ENCODE measurements at regions not wholly inside any gene's neighbourhood (a gene's known extent, or its start where the extent isn't known, plus 50 kb on each side); places are given as distances from the start of the nearest gene placed in this dataset.
"Not testable (repeated sequence)": the region's sequence is repeated elsewhere in the genome, so short reads cannot be mapped to it uniquely, and the experiment has no call there.

GRCh38 chr2:240238786-240239185 lies 98.3 kb upstream of the OTOS start:
- H3K27me3 ChIP-seq (ENCODE audit: control insufficient read depth, insufficient read depth, low read length): no peaks in the 10 kb centered on the region
- H3K4me1 ChIP-seq (ENCODE audit: control insufficient read depth, insufficient read depth, low read length): peaks cover 24% of the 10 kb centered on the region
- H3K4me3 ChIP-seq (ENCODE audit: low read length): no peak overlapping the region
- H3K4me2 ChIP-seq (ENCODE audit: low read length): no peak overlapping the region
- no peaks in the 10 kb centered on the region for H3K36me3 ChIP-seq (ENCODE audit: insufficient read depth, low read length)
- no peaks in the 10 kb centered on the region for H3K9me3 ChIP-seq (replicated peaks; ENCODE audit: low read length)
- no peak overlapping the region for H3K9ac ChIP-seq (ENCODE audit: low read depth, low read length)

GRCh38 chr2:240239325-240239724 lies 98.9 kb upstream of the OTOS start:
- no peaks in the 10 kb centered on the region for H3K9me3 ChIP-seq (replicated peaks; ENCODE audit: low read length)
- H3K4me1 ChIP-seq (ENCODE audit: control insufficient read depth, insufficient read depth, low read length): peaks cover 24% of the 10 kb centered on the region
- no peak overlapping the region for H3K4me3 ChIP-seq (ENCODE audit: low read length)
- no peaks in the 10 kb centered on the region for H3K27me3 ChIP-seq (ENCODE audit: control insufficient read depth, insufficient read depth, low read length)
- H3K9ac ChIP-seq (ENCODE audit: low read depth, low read length): no peak overlapping the region
- no peak overlapping the region for H3K4me2 ChIP-seq (ENCODE audit: low read length)
- H3K36me3 ChIP-seq (ENCODE audit: insufficient read depth, low read length): no peaks in the 10 kb centered on the region

GRCh38 chr2:240240017-240240734 lies 99.7 kb upstream of the OTOS start:
- no peak overlapping the region for H3K9ac ChIP-seq (ENCODE audit: low read depth, low read length)
- H3K4me3 ChIP-seq (ENCODE audit: low read length): no peak overlapping the region
- H3K9me3 ChIP-seq (replicated peaks; ENCODE audit: low read length): no peaks in the 10 kb centered on the region
- H3K36me3 ChIP-seq (ENCODE audit: insufficient read depth, low read length): no peaks in the 10 kb centered on the region
- no peak overlapping the region for H3K4me2 ChIP-seq (ENCODE audit: low read length)
- H3K4me1 ChIP-seq (ENCODE audit: control insufficient read depth, insufficient read depth, low read length): peaks cover 24% of the 10 kb centered on the region
- H3K27me3 ChIP-seq (ENCODE audit: control insufficient read depth, insufficient read depth, low read length): no peaks in the 10 kb centered on the region

GRCh38 chr2:240240781-240241180 lies 100.3 kb upstream of the OTOS start:
- no peaks in the 10 kb centered on the region for H3K36me3 ChIP-seq (ENCODE audit: insufficient read depth, low read length)
- no peaks in the 10 kb centered on the region for H3K9me3 ChIP-seq (replicated peaks; ENCODE audit: low read length)
- H3K9ac ChIP-seq (ENCODE audit: low read depth, low read length): no peak overlapping the region
- H3K4me3 ChIP-seq (ENCODE audit: low read length): no peak overlapping the region
- H3K27me3 ChIP-seq (ENCODE audit: control insufficient read depth, insufficient read depth, low read length): no peaks in the 10 kb centered on the region
- no peak overlapping the region for H3K4me2 ChIP-seq (ENCODE audit: low read length)
- peaks cover 28% of the 10 kb centered on the region for H3K4me1 ChIP-seq (ENCODE audit: control insufficient read depth, insufficient read depth, low read length)

GRCh38 chr2:240241572-240241971 lies 101.1 kb upstream of the OTOS start:
- H3K4me3 ChIP-seq (ENCODE audit: low read length): no peak overlapping the region
- H3K27me3 ChIP-seq (ENCODE audit: control insufficient read depth, insufficient read depth, low read length): no peaks in the 10 kb centered on the region
- peaks cover 26% of the 10 kb centered on the region for H3K4me1 ChIP-seq (ENCODE audit: control insufficient read depth, insufficient read depth, low read length)
- no peak overlapping the region for H3K9ac ChIP-seq (ENCODE audit: low read depth, low read length)
- no peaks in the 10 kb centered on the region for H3K36me3 ChIP-seq (ENCODE audit: insufficient read depth, low read length)
- H3K4me2 ChIP-seq (ENCODE audit: low read length): no peak overlapping the region
- no peaks in the 10 kb centered on the region for H3K9me3 ChIP-seq (replicated peaks; ENCODE audit: low read length)

GRCh38 chr2:240243049-240243448 lies 102.6 kb upstream of the OTOS start:
- H3K9ac ChIP-seq (ENCODE audit: low read depth, low read length); H3K4me3 ChIP-seq (ENCODE audit: low read length); H3K4me2 ChIP-seq (ENCODE audit: low read length); H3K9me3 ChIP-seq (replicated peaks; ENCODE audit: low read length); H3K36me3 ChIP-seq (ENCODE audit: insufficient read depth, low read length); H3K27me3 ChIP-seq (ENCODE audit: control insufficient read depth, insufficient read depth, low read length): not testable (repeated sequence)
- peaks cover 16% of the 10 kb centered on the region for H3K4me1 ChIP-seq (ENCODE audit: control insufficient read depth, insufficient read depth, low read length)

GRCh38 chr2:240244543-240244942 lies 104.1 kb upstream of the OTOS start:
- H3K9ac ChIP-seq (ENCODE audit: low read depth, low read length): no peak overlapping the region
- no peaks in the 10 kb centered on the region for H3K9me3 ChIP-seq (replicated peaks; ENCODE audit: low read length)
- H3K27me3 ChIP-seq (ENCODE audit: control insufficient read depth, insufficient read depth, low read length): no peaks in the 10 kb centered on the region
- peaks cover 9% of the 10 kb centered on the region for H3K4me1 ChIP-seq (ENCODE audit: control insufficient read depth, insufficient read depth, low read length)
- no peak overlapping the region for H3K4me2 ChIP-seq (ENCODE audit: low read length)
- no peak overlapping the region for H3K4me3 ChIP-seq (ENCODE audit: low read length)
- no peaks in the 10 kb centered on the region for H3K36me3 ChIP-seq (ENCODE audit: insufficient read depth, low read length)

GRCh38 chr2:240245184-240245583 lies 104.7 kb upstream of the OTOS start:
- Histone ChIP-seq H3K4me1 (ENCODE audit: control insufficient read depth, insufficient read depth, low read length) (peaks cover 15% of the 10 kb centered on the region), H3K4me3 (ENCODE audit: low read length) (no peak overlapping the region), H3K9me3 (replicated peaks; ENCODE audit: low read length) (no peaks in the 10 kb centered on the region), H3K27me3 (ENCODE audit: control insufficient read depth, insufficient read depth, low read length) (no peaks in the 10 kb centered on the region), H3K9ac (ENCODE audit: low read depth, low read length) (no peak overlapping the region), H3K36me3 (ENCODE audit: insufficient read depth, low read length) (no peaks in the 10 kb centered on the region), H3K4me2 (ENCODE audit: low read length) (peak overlapping the region; percentile 42)

- no peak overlapping the region for H3K4me3 ChIP-seq (ENCODE audit: low read length)
- no peak overlapping the region for H3K9ac ChIP-seq (ENCODE audit: low read depth, low read length)
- no peaks in the 10 kb centered on the region for H3K27me3 ChIP-seq (ENCODE audit: control insufficient read depth, insufficient read depth, low read length)
- H3K4me1 ChIP-seq (ENCODE audit: control insufficient read depth, insufficient read depth, low read length): peaks cover 20% of the 10 kb centered on the region
- no peaks in the 10 kb centered on the region for H3K36me3 ChIP-seq (ENCODE audit: insufficient read depth, low read length)
- H3K4me2 ChIP-seq (ENCODE audit: low read length): peak overlapping the region; percentile 42
- no peaks in the 10 kb centered on the region for H3K9me3 ChIP-seq (replicated peaks; ENCODE audit: low read length)
Measured at GRCh38 chr2:240245706-240246105, 105.2 kb upstream of the OTOS start.

GRCh38 chr2:240246173-240246820 lies 105.8 kb upstream of the OTOS start:
- Histone ChIP-seq H3K27me3 (ENCODE audit: control insufficient read depth, insufficient read depth, low read length) (no peaks in the 10 kb centered on the region), H3K4me2 (ENCODE audit: low read length) (peak overlapping the region; percentile 21), H3K9ac (ENCODE audit: low read depth, low read length) (no peak overlapping the region), H3K36me3 (ENCODE audit: insufficient read depth, low read length) (no peaks in the 10 kb centered on the region), H3K4me3 (ENCODE audit: low read length) (no peak overlapping the region), H3K9me3 (replicated peaks; ENCODE audit: low read length) (no peaks in the 10 kb centered on the region), H3K4me1 (ENCODE audit: control insufficient read depth, insufficient read depth, low read length) (peaks cover 26% of the 10 kb centered on the region)

- Histone ChIP-seq H3K4me1 (ENCODE audit: control insufficient read depth, insufficient read depth, low read length) (peaks cover 37% of the 10 kb centered on the region), H3K27me3 (ENCODE audit: control insufficient read depth, insufficient read depth, low read length) (no peaks in the 10 kb centered on the region), H3K4me2 (ENCODE audit: low read length) (no peak overlapping the region), H3K9me3 (replicated peaks; ENCODE audit: low read length) (no peaks in the 10 kb centered on the region), H3K4me3 (ENCODE audit: low read length) (no peak overlapping the region), H3K9ac (ENCODE audit: low read depth, low read length) (no peak overlapping the region), H3K36me3 (ENCODE audit: insufficient read depth, low read length) (no peaks in the 10 kb centered on the region)
Measured at GRCh38 chr2:240247241-240247867, 106.9 kb upstream of the OTOS start.

Measured in skeletal muscle satellite cell (primary cell).